Brain microvascular endothelial cell (primary cell): ENCODE measurements at regions not wholly inside any gene's neighbourhood (a gene's known extent, or its start where the extent isn't known, plus 50 kb on each side); places are given as distances from the start of the nearest gene placed in this dataset.

Experiments used
- DNase-seq: peaks from one replicate; pipeline ENCODE4 v3.0.0-alpha.2; 2020
- H3K27ac ChIP-seq: fragments of 250-450 bp; sonication (Bioruptor Pico); 2 replicates; pipeline ENCODE4 v1.5.1; 2020; ENCODE audit warnings: mild to moderate bottlenecking, moderate library complexity
- H3K27me3 ChIP-seq: fragments of 250-450 bp; sonication (Bioruptor Pico); replicated peaks from 2 replicates; pipeline ENCODE4 v1.5.1; 2020; ENCODE audit warnings: mild to moderate bottlenecking
- H3K36me3 ChIP-seq: fragments of 250-450 bp; sonication (Bioruptor Pico); replicated peaks from 2 replicates; pipeline ENCODE4 v1.5.1; 2020; ENCODE audit warnings: mild to moderate bottlenecking
- H3K4me3 ChIP-seq: 2 replicates; pipeline ENCODE4 v1.5.1; 2011; ENCODE audit warnings: low read depth, mild to moderate bottlenecking, control low read depth, low read length, moderate library complexity
- in situ Hi-C: cut with HindIII; loops from 2 replicates; pipeline ENCODE4 v1.10.0; 2017; ENCODE audit warnings: low sequenced_read_pairs, low pct_ligation_motif_present
- TF ChIP-seq, protein P1 (sequence below): IDR thresholded peaks from 2 replicates; pipeline ENCODE4 v1.5.1; 2011; ENCODE audit warnings: low read depth, mild to moderate bottlenecking, moderate library complexity, low read length, control low read depth, inconsistent platforms; ENCODE audit errors: missing control alignments

DNA sequence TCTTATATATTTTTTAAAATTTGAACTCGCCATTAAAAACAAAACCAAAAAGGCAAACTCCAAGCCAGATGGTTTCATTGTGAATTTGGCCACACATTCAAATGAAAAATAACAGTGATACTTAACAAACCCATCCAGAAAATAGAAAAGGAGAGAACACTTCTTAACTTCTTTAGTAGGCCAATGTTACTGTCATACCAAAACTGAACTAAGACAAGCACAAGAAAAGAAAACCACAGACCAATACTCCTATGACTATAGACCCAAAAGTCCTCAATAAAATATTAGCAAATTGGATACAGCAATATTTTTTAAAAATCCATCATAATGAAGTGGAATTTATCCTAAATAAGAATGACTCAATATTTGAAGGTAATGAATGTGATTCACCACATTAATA is 73.5 kb upstream of the ALDH1A3 start:
- H3K27ac ChIP-seq: no peak overlapping the region
- TF ChIP-seq, protein P1, sequence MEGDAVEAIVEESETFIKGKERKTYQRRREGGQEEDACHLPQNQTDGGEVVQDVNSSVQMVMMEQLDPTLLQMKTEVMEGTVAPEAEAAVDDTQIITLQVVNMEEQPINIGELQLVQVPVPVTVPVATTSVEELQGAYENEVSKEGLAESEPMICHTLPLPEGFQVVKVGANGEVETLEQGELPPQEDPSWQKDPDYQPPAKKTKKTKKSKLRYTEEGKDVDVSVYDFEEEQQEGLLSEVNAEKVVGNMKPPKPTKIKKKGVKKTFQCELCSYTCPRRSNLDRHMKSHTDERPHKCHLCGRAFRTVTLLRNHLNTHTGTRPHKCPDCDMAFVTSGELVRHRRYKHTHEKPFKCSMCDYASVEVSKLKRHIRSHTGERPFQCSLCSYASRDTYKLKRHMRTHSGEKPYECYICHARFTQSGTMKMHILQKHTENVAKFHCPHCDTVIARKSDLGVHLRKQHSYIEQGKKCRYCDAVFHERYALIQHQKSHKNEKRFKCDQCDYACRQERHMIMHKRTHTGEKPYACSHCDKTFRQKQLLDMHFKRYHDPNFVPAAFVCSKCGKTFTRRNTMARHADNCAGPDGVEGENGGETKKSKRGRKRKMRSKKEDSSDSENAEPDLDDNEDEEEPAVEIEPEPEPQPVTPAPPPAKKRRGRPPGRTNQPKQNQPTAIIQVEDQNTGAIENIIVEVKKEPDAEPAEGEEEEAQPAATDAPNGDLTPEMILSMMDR: no peak
- no peaks in the 10 kb centered on the region for H3K36me3 ChIP-seq
- H3K4me3 ChIP-seq: no peak overlapping the region
- no peak for DNase-seq
- no peaks in the 10 kb centered on the region for H3K27me3 ChIP-seq
- in situ Hi-C loops: no loop called here

DNA sequence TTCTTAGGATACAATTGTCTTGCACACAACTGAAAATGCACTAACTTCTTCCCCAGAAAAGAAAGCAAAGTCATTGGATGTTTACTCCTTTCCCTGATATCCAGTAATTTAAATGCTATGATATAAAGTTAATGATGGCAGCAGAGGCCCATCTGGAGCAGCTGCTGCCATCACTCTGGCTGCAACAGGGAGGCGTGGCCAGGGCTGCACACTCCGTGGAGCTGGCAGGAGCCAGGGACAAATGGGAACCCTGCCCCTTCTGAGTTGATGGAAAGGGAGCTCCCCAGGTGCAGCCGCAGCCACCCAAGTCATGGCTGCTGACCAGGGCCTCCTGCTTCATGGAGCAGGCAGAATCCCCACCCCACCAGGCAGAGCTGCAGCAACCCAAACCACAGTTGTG is 72.6 kb upstream of the ALDH1A3 start:
- TF ChIP-seq, protein P1: no peak
- H3K27me3 ChIP-seq: no peaks in the 10 kb centered on the region
- DNase-seq: no peak
- in situ Hi-C loops: no loop called here
- no peaks in the 10 kb centered on the region for H3K36me3 ChIP-seq
- H3K4me3 ChIP-seq: no peak overlapping the region
- no peak overlapping the region for H3K27ac ChIP-seq

DNA sequence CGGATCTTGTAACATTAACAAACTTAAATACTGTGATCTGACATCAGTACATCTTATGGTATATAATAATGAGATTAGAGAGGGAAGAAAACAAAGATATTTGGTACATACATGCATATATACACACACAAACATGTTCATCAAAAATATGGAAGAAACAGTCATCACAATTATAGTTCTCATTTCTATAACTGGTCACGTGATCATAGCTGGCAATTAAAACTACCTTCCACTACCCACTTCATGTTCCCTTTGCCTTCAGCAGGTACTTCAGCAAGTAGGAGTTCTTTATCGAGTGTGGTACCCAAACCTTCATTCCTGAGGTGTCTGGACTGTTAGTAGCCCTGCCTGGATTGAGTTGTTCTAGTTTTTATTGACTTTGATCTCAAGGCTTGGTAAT is 70.9 kb upstream of the ALDH1A3 start:
- in situ Hi-C loops: no loop called here
- Histone ChIP-seq H3K36me3 (no peaks in the 10 kb centered on the region), H3K27me3 (no peaks in the 10 kb centered on the region), H3K27ac (no peak overlapping the region), H3K4me3 (no peak overlapping the region)
- no peak for DNase-seq
- TF ChIP-seq, protein P1: no peak

DNA sequence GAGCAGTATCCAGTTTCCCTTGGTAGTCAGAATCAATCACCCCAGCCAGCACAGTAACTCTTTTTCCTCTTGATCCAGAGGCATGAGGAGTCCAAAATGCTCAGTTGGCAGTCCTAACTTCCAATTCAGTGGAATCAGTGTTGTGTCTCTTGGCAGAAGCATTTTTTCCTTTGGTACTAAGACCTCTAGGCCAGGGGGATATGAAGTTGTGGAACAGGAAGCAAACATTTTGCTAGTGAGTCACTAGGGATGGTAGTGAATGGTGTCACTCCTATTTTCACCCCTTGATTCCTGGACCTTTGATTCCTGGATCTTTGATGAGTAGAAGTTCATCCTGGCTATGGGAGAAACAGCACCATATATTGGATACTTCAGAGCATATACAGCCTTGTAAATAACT is 70.5 kb upstream of the ALDH1A3 start:
- no peaks in the 10 kb centered on the region for H3K27me3 ChIP-seq

DNA sequence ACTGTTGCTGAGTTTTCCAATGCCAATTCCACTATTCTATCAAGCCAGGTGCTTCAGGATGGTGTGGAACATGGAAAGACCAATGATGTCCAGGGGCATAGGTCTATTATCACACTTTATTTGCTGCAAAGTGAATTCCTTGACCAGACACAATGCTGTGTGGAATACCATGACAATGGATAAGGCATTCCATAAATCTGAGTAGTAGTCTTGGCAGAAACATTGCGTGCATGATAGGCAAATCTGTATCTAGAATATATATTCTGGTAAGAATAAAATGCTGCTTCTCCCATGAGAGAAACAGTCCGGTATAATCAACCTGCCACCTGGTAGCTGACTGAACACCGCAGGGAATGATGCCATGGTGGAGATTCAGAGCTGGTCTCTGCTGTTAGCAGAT is 70.0 kb upstream of the ALDH1A3 start:
- Histone ChIP-seq H3K4me3 (no peak overlapping the region), H3K36me3 (no peaks in the 10 kb centered on the region), H3K27ac (peak overlapping the region; percentile 23), H3K27me3 (no peaks in the 10 kb centered on the region)
- in situ Hi-C loops: no loop called here
- peak; percentile 51 for DNase-seq
- TF ChIP-seq, protein P1: no peak

More for the DNA sequence above, 70.5 kb upstream of the ALDH1A3 start:
- TF ChIP-seq, protein P1: no peak
- Histone ChIP-seq H3K27ac (peak overlapping the region; percentile 23), H3K4me3 (no peak overlapping the region), H3K36me3 (no peaks in the 10 kb centered on the region)
- in situ Hi-C loops: no loop called here
- DNase-seq: no peak

DNA sequence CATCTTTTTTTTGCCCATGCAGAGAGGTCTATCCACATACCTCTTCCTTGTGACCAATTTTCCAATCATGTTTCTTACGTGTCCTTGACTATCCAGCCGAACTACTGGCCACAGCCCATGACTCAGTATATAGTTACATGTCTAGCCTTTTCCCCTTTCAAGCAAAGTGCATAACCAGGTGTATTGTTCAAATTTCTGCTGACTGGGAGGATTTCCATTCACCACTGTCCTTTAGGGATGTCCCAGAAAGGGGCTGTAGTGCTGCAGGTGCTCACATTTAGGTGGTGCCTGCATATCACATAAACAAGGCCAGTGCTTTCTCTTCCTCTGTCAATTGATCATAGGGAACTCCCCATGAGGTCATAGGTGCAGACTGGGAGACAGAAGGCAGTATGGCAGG is 69.4 kb upstream of the ALDH1A3 start:
- no peak overlapping the region for H3K27ac ChIP-seq
- in situ Hi-C loops: no loop called here
- no peaks in the 10 kb centered on the region for H3K27me3 ChIP-seq
- no peaks in the 10 kb centered on the region for H3K36me3 ChIP-seq
- TF ChIP-seq, protein P1: no peak
- H3K4me3 ChIP-seq: no peak overlapping the region
- no peak for DNase-seq
